WERI-Rb-1 (cell line): ENCODE measurements at regions not wholly inside any gene's neighbourhood (a gene's known extent, or its start where the extent isn't known, plus 50 kb on each side); places are given as distances from the start of the nearest gene placed in this dataset.
"Not testable (repeated sequence)": the region's sequence is repeated elsewhere in the genome, so short reads cannot be mapped to it uniquely, and the experiment has no call there.

Source experiments
- DNase-seq: peaks from one replicate; pipeline ENCODE4 v3.0.0-alpha.2; 2020
- H3K27ac ChIP-seq: fragments of 250-450 bp; sonication (Bioruptor Pico); 2 replicates; pipeline ENCODE4 v1.5.1; 2020; ENCODE audit warnings: mild to moderate bottlenecking, moderate library complexity
- H3K27me3 ChIP-seq: fragments of 250-450 bp; sonication (Bioruptor Pico); 2 replicates; pipeline ENCODE4 v1.5.1; 2021; ENCODE audit warnings: mild to moderate bottlenecking, low read depth, moderate library complexity; ENCODE audit not compliant: insufficient read depth, severe bottlenecking
- H3K36me3 ChIP-seq: fragments of 250-450 bp; sonication (Bioruptor Pico); 2 replicates; pipeline ENCODE4 v1.5.1; 2020; ENCODE audit warnings: mild to moderate bottlenecking, moderate library complexity
- H3K4me3 ChIP-seq: 2 replicates; pipeline ENCODE4 v1.5.1; 2011; ENCODE audit warnings: low read depth, mild to moderate bottlenecking, control low read depth, low read length
- H3K9me3 ChIP-seq: fragments of 250-450 bp; sonication (Bioruptor Pico); 2 replicates; pipeline ENCODE4 v1.5.1; 2021; ENCODE audit warnings: mild to moderate bottlenecking, moderate library complexity; ENCODE audit not compliant: severe bottlenecking
- TF ChIP-seq, protein P1 (sequence below): IDR thresholded peaks from 2 replicates; pipeline ENCODE4 v1.5.1; 2011; ENCODE audit warnings: low read depth, mild to moderate bottlenecking, control low read depth, inconsistent platforms, low read length

DNA sequence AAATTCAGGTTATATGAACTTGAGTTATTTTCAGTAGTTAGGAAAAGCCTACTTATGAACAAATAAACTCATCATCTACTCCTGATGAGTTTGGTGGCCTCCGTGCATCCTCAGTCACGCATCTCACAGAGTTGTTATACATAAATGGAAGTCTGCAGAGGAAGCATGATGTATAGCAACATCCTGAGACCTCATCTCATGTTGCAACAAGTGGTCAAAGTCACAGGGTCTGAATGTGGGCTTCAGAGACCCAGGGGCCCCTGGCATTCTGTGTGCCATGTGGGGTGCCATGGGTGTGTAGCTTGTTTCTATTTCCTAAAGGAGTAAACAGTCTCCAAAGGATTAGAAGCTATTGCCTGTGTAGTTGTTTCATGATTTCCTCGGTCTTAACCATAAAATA, 216.5 kb downstream of the IRX2 start:
- Histone ChIP-seq H3K27me3 (peaks cover 5% of the 10 kb centered on the region), H3K9me3 (peaks cover 7% of the 10 kb centered on the region), H3K36me3 (no peaks in the 10 kb centered on the region), H3K27ac (no peak overlapping the region), H3K4me3 (no peak overlapping the region)
- DNase-seq, result no peak
- TF ChIP-seq, protein P1, sequence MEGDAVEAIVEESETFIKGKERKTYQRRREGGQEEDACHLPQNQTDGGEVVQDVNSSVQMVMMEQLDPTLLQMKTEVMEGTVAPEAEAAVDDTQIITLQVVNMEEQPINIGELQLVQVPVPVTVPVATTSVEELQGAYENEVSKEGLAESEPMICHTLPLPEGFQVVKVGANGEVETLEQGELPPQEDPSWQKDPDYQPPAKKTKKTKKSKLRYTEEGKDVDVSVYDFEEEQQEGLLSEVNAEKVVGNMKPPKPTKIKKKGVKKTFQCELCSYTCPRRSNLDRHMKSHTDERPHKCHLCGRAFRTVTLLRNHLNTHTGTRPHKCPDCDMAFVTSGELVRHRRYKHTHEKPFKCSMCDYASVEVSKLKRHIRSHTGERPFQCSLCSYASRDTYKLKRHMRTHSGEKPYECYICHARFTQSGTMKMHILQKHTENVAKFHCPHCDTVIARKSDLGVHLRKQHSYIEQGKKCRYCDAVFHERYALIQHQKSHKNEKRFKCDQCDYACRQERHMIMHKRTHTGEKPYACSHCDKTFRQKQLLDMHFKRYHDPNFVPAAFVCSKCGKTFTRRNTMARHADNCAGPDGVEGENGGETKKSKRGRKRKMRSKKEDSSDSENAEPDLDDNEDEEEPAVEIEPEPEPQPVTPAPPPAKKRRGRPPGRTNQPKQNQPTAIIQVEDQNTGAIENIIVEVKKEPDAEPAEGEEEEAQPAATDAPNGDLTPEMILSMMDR, result no peak

DNA sequence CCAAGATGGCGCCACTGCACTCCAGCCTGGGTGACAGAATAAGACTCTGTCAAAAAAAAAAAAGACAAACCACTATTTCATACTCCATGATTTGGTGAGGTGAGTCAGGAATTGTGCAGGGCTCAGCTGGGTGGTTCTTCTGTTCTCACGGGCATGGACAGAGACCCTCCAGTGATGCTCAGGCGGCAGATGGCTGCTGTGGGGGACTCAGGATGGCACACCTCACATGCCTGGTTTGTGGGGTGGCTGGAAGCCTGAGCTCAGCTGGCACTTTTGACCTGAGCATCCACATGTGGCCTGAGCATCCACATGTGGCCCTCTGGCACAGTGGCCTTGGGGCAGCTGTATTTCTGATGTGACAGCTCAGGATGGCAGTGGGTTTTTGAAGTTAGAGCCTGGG, 217.2 kb downstream of the IRX2 start:
- no peak for DNase-seq
- TF ChIP-seq, protein P1, result no peak
- H3K27me3 ChIP-seq, result peaks cover 9% of the 10 kb centered on the region
- H3K9me3 ChIP-seq, result peaks cover 5% of the 10 kb centered on the region
- no peaks in the 10 kb centered on the region for H3K36me3 ChIP-seq
- H3K4me3 ChIP-seq, result no peak overlapping the region
- H3K27ac ChIP-seq, result no peak overlapping the region

DNA sequence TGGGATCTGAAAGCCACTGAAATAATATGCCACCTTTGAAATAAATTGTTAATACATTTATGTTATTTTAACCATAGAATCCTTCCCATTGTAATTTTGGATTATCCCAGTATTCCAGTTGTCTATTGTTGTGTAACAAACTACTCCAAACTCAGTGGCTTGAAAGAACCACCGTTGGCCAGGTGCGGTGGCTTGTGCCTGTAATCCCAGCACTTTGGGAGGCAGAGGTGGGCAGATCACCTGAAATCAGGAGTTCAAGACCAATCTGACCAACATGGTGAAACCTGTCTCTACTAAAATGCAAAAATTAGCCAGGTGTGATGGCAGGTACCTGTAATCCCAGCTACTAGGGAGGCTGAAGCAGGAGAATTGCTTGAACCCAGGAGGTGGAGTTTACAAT, 217.6 kb downstream of the IRX2 start:
- H3K9me3 ChIP-seq, DNase-seq, H3K4me3 ChIP-seq, H3K36me3 ChIP-seq, H3K27ac ChIP-seq: not testable (repeated sequence)
- H3K27me3 ChIP-seq, result peaks cover 10% of the 10 kb centered on the region

DNA sequence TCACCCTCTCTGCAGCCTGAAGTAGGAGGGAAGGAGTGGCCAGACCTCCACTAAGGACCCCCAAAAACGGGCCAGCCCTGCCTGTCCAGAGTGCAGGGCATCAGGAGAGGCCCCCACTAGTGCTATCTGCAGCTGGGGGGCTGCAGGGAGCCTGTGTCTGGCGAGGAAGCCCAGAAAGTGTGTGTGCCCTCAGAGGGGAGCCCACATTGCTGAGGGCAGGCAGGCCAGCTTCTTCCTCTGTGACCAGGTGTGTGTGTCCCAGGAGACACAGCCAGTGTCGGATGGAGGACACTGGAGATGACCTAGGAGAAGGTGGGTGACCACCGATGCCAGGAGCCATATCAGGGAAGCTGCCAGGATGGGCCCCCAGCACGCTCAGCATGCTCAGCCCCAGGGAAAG, 218.7 kb downstream of the IRX2 start:
- peaks cover 6% of the 10 kb centered on the region for H3K27me3 ChIP-seq
- H3K9me3 ChIP-seq, result peaks cover 7% of the 10 kb centered on the region
- no peak overlapping the region for H3K27ac ChIP-seq
- no peak overlapping the region for H3K4me3 ChIP-seq
- no peaks in the 10 kb centered on the region for H3K36me3 ChIP-seq
- TF ChIP-seq, protein P1, result no peak
- no peak for DNase-seq

DNA sequence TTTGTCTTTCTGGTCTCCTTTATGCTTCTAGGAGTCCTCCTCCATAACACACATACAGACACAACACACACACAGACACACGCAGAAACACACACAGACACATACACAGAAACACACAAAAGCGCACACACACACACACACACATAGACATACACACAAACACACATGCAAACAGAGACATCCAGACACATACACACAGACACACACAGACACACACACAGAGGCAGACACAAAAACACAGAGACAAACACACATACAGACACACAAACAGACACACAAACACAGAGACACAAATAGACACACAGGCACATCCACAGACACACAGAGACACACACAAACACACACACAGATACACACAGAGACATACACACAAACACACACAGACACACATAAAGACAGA, 220.2 kb downstream of the IRX2 start:
- Histone ChIP-seq H3K27ac (no peak overlapping the region), H3K36me3 (no peaks in the 10 kb centered on the region), H3K27me3 (peaks cover 11% of the 10 kb centered on the region), H3K9me3 (peaks cover 7% of the 10 kb centered on the region), H3K4me3 (no peak overlapping the region)
- TF ChIP-seq, protein P1, result no peak
- DNase-seq, result no peak

DNA sequence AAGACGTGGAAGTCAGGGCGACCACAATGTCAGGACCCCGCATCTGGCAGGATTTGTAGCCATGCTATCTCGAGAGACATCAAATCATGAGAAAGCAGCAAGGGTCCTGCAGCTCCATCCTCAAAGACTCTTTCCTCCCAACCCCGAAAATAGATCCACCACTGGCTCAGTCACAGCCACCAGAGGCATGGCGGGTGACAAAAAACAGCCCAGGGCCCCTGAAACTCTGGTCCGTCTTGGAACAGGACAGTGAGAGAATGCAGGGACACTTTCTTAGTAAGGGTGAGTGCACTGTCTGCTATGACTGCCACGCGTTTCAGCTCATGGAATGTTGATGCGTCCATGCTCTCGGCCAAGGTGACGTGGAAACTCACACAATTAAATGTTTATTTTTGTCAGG, 220.9 kb downstream of the IRX2 start:
- Histone ChIP-seq H3K4me3 (no peak overlapping the region), H3K27me3 (peaks cover 11% of the 10 kb centered on the region), H3K36me3 (no peaks in the 10 kb centered on the region), H3K27ac (no peak overlapping the region), H3K9me3 (peaks cover 7% of the 10 kb centered on the region)
- DNase-seq, result no peak
- TF ChIP-seq, protein P1, result no peak
